ENCODE measurements at regions not wholly inside any gene's neighbourhood (a gene's known extent, or its start where the extent isn't known, plus 50 kb on each side); places are given as distances from the start of the nearest gene placed in this dataset.

DNA sequence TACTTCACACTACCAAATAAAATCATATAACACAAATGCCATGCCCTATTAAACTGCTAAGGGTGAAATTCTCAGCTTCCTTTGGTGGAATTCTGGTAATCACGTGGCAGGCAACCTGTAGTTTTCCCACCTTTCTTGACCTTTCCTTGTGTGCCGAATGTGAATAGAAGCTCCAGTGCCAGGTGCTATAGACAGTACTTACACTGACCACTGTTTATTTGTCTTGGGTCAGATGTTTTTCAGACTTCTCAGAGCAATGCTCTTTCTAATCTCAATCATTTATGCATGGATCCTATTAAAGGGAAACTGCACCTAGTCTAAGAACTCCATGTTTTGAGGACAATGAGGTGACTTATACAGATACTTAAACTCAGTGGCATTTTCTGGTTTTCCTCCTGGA lies 296.8 kb upstream of the DIAPH2 start:
- WGBS (ENCODE audit: insufficient coverage, low lambda C conversion rate), result no CpG with 5 or more reads among the region's 2 CpGs
- no peaks in the 10 kb centered on the region for H3K36me3 ChIP-seq (ENCODE audit: control insufficient read depth, insufficient read depth, low read length)

DNA sequence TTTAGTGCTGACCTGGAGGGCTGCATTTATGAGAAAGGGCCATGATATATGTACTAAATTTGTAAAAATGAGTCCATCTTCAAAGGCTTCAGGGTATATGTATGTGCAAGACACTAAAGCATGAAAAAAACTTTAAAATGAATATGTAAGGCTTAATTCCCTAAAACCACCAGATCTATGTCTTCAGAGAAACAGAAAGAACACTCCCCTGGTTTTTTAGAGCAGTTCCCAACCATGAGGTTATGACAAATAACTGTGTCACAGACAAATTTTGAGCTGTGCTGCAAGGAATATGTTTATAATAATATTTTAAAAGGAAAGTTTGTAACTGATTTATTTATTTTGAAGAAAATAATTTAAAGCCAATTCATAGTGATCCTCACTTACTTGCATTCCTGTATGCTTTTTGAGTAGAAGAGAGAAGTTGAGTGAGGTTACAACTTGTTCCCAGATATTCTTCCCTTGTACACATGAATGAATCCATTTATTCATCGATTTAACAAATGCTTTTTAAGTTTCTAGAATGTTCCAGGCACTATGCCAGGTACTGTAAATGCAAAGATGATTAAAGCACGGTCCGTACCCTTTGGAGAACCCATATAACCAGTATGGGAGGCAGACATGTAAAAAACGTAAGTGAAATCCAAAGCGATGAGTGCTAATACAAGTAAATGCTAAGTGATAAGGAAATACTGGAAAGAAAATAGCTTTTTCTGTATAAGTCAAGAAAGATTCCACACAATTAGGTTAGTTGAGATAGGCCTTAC lies 295.2 kb upstream of the DIAPH2 start:
- Histone ChIP-seq H3K4me1 (ENCODE audit: control insufficient read depth, insufficient read depth, low read length) (no peaks in the 10 kb centered on the region), H3K4me3 (ENCODE audit: low read length) (no peak overlapping the region), H3K9me3 (ENCODE audit: control insufficient read depth, low read depth, low read length) (no peaks in the 10 kb centered on the region), H3K27me3 (ENCODE audit: control insufficient read depth, insufficient read depth, low read length) (no peaks in the 10 kb centered on the region), H3K27ac (ENCODE audit: low read length) (no peak overlapping the region), H3K36me3 (ENCODE audit: control insufficient read depth, insufficient read depth, low read length) (no peaks in the 10 kb centered on the region)
- WGBS (ENCODE audit: insufficient coverage, low lambda C conversion rate), result no CpG with 5 or more reads among the region's 5 CpGs
- no peak for DNase-seq

More for the DNA sequence above, 296.8 kb upstream of the DIAPH2 start:
- Histone ChIP-seq H3K9me3 (ENCODE audit: control insufficient read depth, low read depth, low read length) (no peaks in the 10 kb centered on the region), H3K4me3 (ENCODE audit: low read length) (no peak overlapping the region), H3K27ac (ENCODE audit: low read length) (no peak overlapping the region), H3K27me3 (ENCODE audit: control insufficient read depth, insufficient read depth, low read length) (no peaks in the 10 kb centered on the region), H3K4me1 (ENCODE audit: control insufficient read depth, insufficient read depth, low read length) (no peaks in the 10 kb centered on the region)
- no peak for DNase-seq

DNA sequence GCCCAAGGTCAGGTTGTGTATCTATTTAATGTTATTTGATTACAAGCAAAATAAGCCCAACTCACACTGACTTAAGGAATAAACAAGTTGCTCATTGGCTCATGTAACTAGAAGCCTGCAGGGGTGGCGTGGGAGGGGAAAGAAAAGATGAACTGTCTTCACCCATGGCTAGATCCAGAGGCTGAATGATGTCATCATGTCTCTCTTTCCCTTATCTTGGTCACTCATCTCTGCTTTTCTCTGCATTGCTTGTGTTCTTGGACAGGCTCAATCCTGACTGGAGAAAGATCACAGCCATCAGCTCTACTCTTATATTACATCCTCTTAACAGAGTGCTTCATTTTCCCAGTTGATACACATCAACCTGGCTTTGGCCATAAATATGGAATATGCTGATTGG lies 290.0 kb upstream of the DIAPH2 start:
- Histone ChIP-seq H3K9me3 (ENCODE audit: control insufficient read depth, low read depth, low read length) (no peaks in the 10 kb centered on the region), H3K4me1 (ENCODE audit: control insufficient read depth, insufficient read depth, low read length) (no peaks in the 10 kb centered on the region), H3K36me3 (ENCODE audit: control insufficient read depth, insufficient read depth, low read length) (no peaks in the 10 kb centered on the region), H3K4me3 (ENCODE audit: low read length) (no peak overlapping the region), H3K27me3 (ENCODE audit: control insufficient read depth, insufficient read depth, low read length) (no peaks in the 10 kb centered on the region), H3K27ac (ENCODE audit: low read length) (no peak overlapping the region)
- DNase-seq, result no peak
- no CpG with 5 or more reads among the region's 1 CpG for WGBS (ENCODE audit: insufficient coverage, low lambda C conversion rate)

DNA sequence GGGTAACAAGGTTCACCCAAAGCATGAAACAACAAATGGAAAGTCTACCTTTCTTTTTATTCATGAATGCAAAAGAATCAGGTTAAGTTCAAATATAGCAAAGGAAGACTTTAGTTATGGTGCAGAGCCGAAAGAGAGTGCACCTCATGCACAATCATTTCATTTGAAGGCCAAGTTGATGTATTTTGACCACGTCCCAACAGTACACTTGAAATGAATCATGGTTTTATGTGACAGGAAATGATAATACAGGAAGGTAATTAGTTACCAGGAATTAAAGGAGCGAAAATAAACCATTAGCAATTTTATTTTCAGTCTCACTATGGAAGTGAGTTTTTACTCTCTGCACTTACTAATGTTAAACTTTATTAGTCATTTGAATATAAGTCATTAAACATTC lies 281.2 kb upstream of the DIAPH2 start:
- Histone ChIP-seq H3K27ac (ENCODE audit: low read length) (no peak overlapping the region), H3K4me3 (ENCODE audit: low read length) (no peak overlapping the region), H3K27me3 (ENCODE audit: control insufficient read depth, insufficient read depth, low read length) (no peaks in the 10 kb centered on the region), H3K4me1 (ENCODE audit: control insufficient read depth, insufficient read depth, low read length) (no peaks in the 10 kb centered on the region), H3K9me3 (ENCODE audit: control insufficient read depth, low read depth, low read length) (no peaks in the 10 kb centered on the region), H3K36me3 (ENCODE audit: control insufficient read depth, insufficient read depth, low read length) (no peaks in the 10 kb centered on the region)
- no peak for DNase-seq
- no CpG with 5 or more reads among the region's 3 CpGs for WGBS (ENCODE audit: insufficient coverage, low lambda C conversion rate)

DNA sequence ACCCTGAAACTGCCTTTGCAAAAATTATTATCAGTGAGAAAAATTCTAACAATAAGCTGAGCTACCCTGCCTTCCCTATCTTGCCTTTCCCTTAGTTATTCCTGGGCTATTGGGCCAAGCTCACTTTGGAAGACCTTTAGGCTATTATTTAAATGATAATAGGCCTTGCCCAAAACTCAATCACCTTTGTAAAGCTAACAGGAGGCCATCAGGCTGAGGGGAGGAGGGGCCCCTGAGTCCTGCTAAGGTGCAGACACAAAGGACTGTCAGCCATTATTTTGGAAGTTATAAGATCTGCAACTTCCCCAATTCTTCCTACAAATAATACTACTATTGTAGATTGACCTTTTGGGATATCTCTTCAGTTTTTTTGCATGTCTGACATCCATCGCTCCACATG lies 278.8 kb upstream of the DIAPH2 start:
- H3K27me3 ChIP-seq (ENCODE audit: control insufficient read depth, insufficient read depth, low read length), result no peaks in the 10 kb centered on the region
- DNase-seq, result no peak
- no CpG with 5 or more reads among the region's 1 CpG for WGBS (ENCODE audit: insufficient coverage, low lambda C conversion rate)
- H3K4me1 ChIP-seq (ENCODE audit: control insufficient read depth, insufficient read depth, low read length), result no peaks in the 10 kb centered on the region
- H3K27ac ChIP-seq (ENCODE audit: low read length), result no peak overlapping the region
- H3K4me3 ChIP-seq (ENCODE audit: low read length), result no peak overlapping the region
- no peaks in the 10 kb centered on the region for H3K36me3 ChIP-seq (ENCODE audit: control insufficient read depth, insufficient read depth, low read length)
- H3K9me3 ChIP-seq (ENCODE audit: control insufficient read depth, low read depth, low read length), result no peaks in the 10 kb centered on the region

DNA sequence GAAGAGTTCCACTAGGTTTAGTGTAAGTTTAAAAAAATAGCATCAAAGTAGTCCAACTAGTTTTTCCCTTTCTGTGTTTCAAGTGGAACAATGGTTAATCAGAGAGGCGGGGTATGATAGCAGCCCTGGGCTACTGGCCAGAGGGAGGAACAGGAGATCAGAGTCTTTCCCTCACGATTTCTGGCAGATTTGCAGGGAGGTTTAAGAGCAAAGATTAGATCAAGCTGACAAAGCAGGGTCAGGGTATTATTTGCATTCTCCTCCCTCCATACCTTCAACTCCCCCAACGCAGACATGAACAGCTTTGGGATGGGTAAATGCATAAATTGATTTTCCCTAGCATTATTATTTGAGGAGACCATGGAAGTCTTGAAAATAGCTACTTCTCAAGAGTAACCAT lies 277.6 kb upstream of the DIAPH2 start:
- peak in 1 of 2 donors; percentile 2 for DNase-seq
- WGBS (ENCODE audit: insufficient coverage, low lambda C conversion rate), result no CpG with 5 or more reads among the region's 3 CpGs
- Histone ChIP-seq H3K27ac (ENCODE audit: low read length) (no peak overlapping the region), H3K27me3 (ENCODE audit: control insufficient read depth, insufficient read depth, low read length) (no peaks in the 10 kb centered on the region), H3K9me3 (ENCODE audit: control insufficient read depth, low read depth, low read length) (no peaks in the 10 kb centered on the region), H3K36me3 (ENCODE audit: control insufficient read depth, insufficient read depth, low read length) (no peaks in the 10 kb centered on the region), H3K4me1 (ENCODE audit: control insufficient read depth, insufficient read depth, low read length) (no peaks in the 10 kb centered on the region), H3K4me3 (ENCODE audit: low read length) (no peak overlapping the region)

DNA sequence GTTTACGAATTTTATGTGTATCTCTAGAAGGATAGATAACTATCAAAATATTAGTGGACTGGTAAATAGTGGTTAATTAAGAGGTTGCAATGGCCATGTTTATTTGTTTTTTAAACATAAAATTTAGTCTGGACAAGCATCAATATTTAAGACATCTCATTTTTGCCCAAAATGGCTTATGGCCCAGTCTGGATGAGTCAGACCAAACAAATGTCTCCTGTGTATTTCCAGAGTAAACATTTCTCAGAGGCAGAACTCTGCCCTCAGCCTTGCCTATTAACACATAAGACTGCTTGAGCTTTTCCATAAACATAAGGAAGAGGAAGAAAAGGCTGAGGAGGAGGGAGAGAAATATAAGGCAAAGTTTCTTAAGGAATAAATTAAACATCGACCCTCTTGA lies 277.1 kb upstream of the DIAPH2 start:
- Histone ChIP-seq H3K4me1 (ENCODE audit: control insufficient read depth, insufficient read depth, low read length) (no peaks in the 10 kb centered on the region), H3K36me3 (ENCODE audit: control insufficient read depth, insufficient read depth, low read length) (no peaks in the 10 kb centered on the region), H3K27ac (ENCODE audit: low read length) (no peak overlapping the region), H3K4me3 (ENCODE audit: low read length) (no peak overlapping the region), H3K9me3 (ENCODE audit: control insufficient read depth, low read depth, low read length) (no peaks in the 10 kb centered on the region), H3K27me3 (ENCODE audit: control insufficient read depth, insufficient read depth, low read length) (no peaks in the 10 kb centered on the region)
- peak in 1 of 2 donors; percentile 4 for DNase-seq
- WGBS (ENCODE audit: insufficient coverage, low lambda C conversion rate), result no CpG with 5 or more reads among the region's 2 CpGs

DNA sequence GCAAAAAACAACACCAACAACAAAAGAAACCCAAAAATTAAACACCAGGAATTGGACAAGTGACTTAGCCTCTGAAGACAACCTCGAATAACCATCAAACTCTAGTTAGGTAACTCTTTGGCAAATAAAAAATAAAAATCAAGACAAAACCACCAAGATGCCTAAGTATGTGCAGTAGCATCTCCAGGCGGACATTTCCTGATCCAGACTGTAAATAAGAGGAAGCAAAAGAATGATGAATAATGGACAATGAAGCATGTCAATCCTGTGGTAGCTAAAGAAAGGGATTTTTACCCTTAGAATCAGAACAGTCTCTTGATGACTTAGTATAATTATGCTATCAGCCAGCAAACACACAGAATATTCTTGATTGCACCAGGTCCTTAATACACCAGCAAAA lies 276.7 kb upstream of the DIAPH2 start:
- DNase-seq, result no peak
- H3K4me1 ChIP-seq (ENCODE audit: control insufficient read depth, insufficient read depth, low read length), result no peaks in the 10 kb centered on the region
- no peak overlapping the region for H3K4me3 ChIP-seq (ENCODE audit: low read length)
- H3K36me3 ChIP-seq (ENCODE audit: control insufficient read depth, insufficient read depth, low read length), result no peaks in the 10 kb centered on the region
- no CpG with 5 or more reads among the region's 2 CpGs for WGBS (ENCODE audit: insufficient coverage, low lambda C conversion rate)
- H3K9me3 ChIP-seq (ENCODE audit: control insufficient read depth, low read depth, low read length), result no peaks in the 10 kb centered on the region
- H3K27me3 ChIP-seq (ENCODE audit: control insufficient read depth, insufficient read depth, low read length), result no peaks in the 10 kb centered on the region
- H3K27ac ChIP-seq (ENCODE audit: low read length), result no peak overlapping the region

DNA sequence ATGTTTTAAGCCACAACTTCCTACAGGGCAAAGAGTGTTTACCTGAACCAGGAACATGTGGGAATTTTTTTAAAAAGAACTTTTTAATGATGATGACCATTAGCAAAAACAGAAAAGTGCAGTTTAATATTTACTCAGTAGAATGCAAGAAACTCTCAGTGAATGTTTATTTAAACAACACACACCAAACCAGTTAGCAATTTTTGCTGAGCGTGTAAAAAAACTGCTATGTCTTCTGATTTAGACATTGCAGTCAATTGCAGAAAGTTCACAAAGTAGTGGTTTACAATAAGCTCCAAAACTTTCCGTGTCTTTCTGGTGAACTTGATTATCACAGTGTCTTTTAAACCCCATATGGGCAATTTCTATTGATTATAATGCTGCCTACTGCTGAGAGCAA lies 273.7 kb upstream of the DIAPH2 start:
- no peaks in the 10 kb centered on the region for H3K36me3 ChIP-seq (ENCODE audit: control insufficient read depth, insufficient read depth, low read length)
- H3K4me1 ChIP-seq (ENCODE audit: control insufficient read depth, insufficient read depth, low read length), result no peaks in the 10 kb centered on the region
- H3K27me3 ChIP-seq (ENCODE audit: control insufficient read depth, insufficient read depth, low read length), result no peaks in the 10 kb centered on the region
- H3K27ac ChIP-seq (ENCODE audit: low read length), result no peak overlapping the region
- no peak overlapping the region for H3K4me3 ChIP-seq (ENCODE audit: low read length)
- no peaks in the 10 kb centered on the region for H3K9me3 ChIP-seq (ENCODE audit: control insufficient read depth, low read depth, low read length)
- DNase-seq, result no peak
- no CpG with 5 or more reads among the region's 2 CpGs for WGBS (ENCODE audit: insufficient coverage, low lambda C conversion rate)

DNA sequence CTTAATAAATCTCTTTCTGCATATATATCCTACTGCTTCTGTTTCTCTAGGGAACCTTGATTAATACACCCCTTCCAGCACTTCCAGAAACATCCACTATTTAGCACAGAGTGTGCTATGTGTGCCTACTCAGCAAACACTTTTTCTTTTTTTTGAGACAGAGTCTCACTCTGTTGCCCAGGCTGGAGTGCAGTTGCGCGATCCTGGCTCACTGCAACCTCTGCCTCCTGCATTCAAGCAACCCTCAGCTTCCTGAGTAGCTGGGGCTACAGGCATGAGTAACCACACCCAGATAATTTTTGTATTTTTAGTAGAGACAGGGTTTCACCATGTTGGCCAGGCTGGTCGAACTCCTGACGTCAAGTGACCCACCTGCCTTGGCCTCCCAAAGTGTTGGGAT lies 266.9 kb upstream of the DIAPH2 start:
- no peaks in the 10 kb centered on the region for H3K9me3 ChIP-seq (ENCODE audit: control insufficient read depth, low read depth, low read length)
- no CpG with 5 or more reads among the region's 4 CpGs for WGBS (ENCODE audit: insufficient coverage, low lambda C conversion rate)
- no peaks in the 10 kb centered on the region for H3K27me3 ChIP-seq (ENCODE audit: control insufficient read depth, insufficient read depth, low read length)
- no peak for DNase-seq
- H3K4me1 ChIP-seq (ENCODE audit: control insufficient read depth, insufficient read depth, low read length), result no peaks in the 10 kb centered on the region
- H3K4me3 ChIP-seq (ENCODE audit: low read length), result no peak overlapping the region
- no peak overlapping the region for H3K27ac ChIP-seq (ENCODE audit: low read length)
- no peaks in the 10 kb centered on the region for H3K36me3 ChIP-seq (ENCODE audit: control insufficient read depth, insufficient read depth, low read length)

DNA sequence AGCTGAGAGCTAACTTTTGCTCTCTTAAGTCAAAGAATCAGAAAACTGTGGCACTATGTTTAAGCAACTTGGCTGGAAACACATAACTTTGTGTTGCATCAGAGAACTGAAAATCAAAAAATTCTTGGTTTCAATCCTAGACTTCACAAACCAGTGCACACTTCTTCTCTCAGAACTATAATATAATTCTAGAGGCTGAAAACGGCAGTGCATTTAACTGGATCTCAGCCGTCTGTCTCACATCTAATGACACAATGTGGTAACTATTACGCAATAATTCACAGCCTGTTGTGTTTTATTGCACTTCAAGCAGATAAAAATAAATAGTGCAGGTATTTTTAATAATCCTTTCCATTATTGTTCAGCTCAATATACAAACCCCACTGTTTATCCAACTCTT lies 260.6 kb upstream of the DIAPH2 start:
- H3K9me3 ChIP-seq (ENCODE audit: control insufficient read depth, low read depth, low read length), result no peaks in the 10 kb centered on the region
- WGBS (ENCODE audit: insufficient coverage, low lambda C conversion rate), result 20% methylated on average over 1 of the region's 3 CpGs
- H3K36me3 ChIP-seq (ENCODE audit: control insufficient read depth, insufficient read depth, low read length), result no peaks in the 10 kb centered on the region
- no peak overlapping the region for H3K27ac ChIP-seq (ENCODE audit: low read length)
- no peak overlapping the region for H3K4me3 ChIP-seq (ENCODE audit: low read length)
- no peaks in the 10 kb centered on the region for H3K4me1 ChIP-seq (ENCODE audit: control insufficient read depth, insufficient read depth, low read length)
- no peak for DNase-seq
- no peaks in the 10 kb centered on the region for H3K27me3 ChIP-seq (ENCODE audit: control insufficient read depth, insufficient read depth, low read length)

Measured in large intestine (tissue), 3 donors.